K562 (cell line): ENCODE measurements at regions not wholly inside any gene's neighbourhood (a gene's known extent, or its start where the extent isn't known, plus 50 kb on each side); places are given as distances from the start of the nearest gene placed in this dataset.

ENCODE experiments used
- ELF1 ChIP-seq: fragments of 200-800 bp; sonication (Bioruptor generic); IDR thresholded peaks from 2 replicates; pipeline ENCODE4 v1.6.1; 2016; ENCODE audit warnings: missing genetic modification characterization, missing compliant biosample characterization
- ESRRA ChIP-seq: fragments of 450-650 bp; IDR thresholded peaks from 2 replicates; pipeline ENCODE4 v1.6.1; 2014; ENCODE audit warnings: low read depth, mild to moderate bottlenecking, moderate library complexity, borderline replicate concordance
- GTF2E2 ChIP-seq: fragments of 200-800 bp; sonication (Bioruptor generic); IDR thresholded peaks from 2 replicates; pipeline ENCODE4 v1.6.1; 2016; ENCODE audit warnings: missing genetic modification characterization, missing compliant biosample characterization
- MAFG ChIP-seq: fragments of 450-650 bp; conservative IDR thresholded peaks from 2 replicates; pipeline ENCODE4 v1.6.1; 2016; ENCODE audit warnings: missing genetic modification characterization, missing compliant biosample characterization
- MCM7 ChIP-seq, 2 experiments: fragments of 450-650 bp; IDR thresholded peaks; 2 replicates each; pipeline ENCODE4 v1.6.1; 2016 to 2018

DNA sequence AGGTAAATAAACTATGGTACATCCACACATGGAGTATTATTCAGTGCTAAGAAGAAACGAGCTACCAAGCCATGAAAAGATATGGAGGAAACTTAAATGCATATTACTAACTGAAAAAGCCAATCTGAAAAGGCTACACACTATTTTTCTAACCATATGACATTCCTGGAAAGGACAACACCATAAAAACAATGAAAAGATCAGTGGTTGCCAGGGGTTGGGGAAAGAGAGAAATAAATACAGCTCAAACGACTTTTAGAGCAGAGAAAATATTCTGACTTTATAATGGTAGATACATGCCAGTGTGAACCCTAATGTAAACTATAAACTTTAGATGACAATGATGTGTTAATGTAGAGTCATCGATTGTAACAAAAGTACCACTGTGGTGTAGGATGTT, 225.9 kb upstream of the BTBD3 start:
- TF ChIP-seq ELF1 (tag): no peak
- TF ChIP-seq MAFG (tag): no peak
- no peak for TF ChIP-seq ESRRA
- no peak for TF ChIP-seq MCM7 (IDR thresholded peaks at IDR 0.05)
- TF ChIP-seq GTF2E2: no peak
